Activated CD8-positive, alpha-beta T cell treated with anti-CD3 and anti-CD28 coated beads, Interleukin-2, amount 10 ng/mL, durations not matched to agents 7 days and 5 days (primary cell): ENCODE measurements at regions not wholly inside any gene's neighbourhood (a gene's known extent, or its start where the extent isn't known, plus 50 kb on each side); places are given as distances from the start of the nearest gene placed in this dataset.

Experiments
- ATAC-seq: fragments of 150-1000 bp; cut with Tn5 transposase; one replicate; pipeline ENCODE4 v1.10.0; 2021; ENCODE audit warnings: moderate library complexity
- CTCF ChIA-PET: fragments of 350-600 bp; sonication (Branson Sonifier 250); formaldehyde crosslinking; loops from one replicate; lab custom pipeline; 2021; ENCODE audit warnings: antibody characterized with exemption; lab: Charles Lee
- POLR2A ChIA-PET: fragments of 350-600 bp; sonication (Branson Sonifier 250); formaldehyde crosslinking; loops from one replicate; lab custom pipeline; 2021; ENCODE audit warnings: antibody characterized with exemption; lab: Charles Lee
- DNase-seq: peaks from one replicate; pipeline ENCODE4 v3.0.0-alpha.2; 2020
- H3K27ac Mint-ChIP-seq: one replicate; pipeline ENCODE4 v1.8.0; 2021; ENCODE audit warnings: mild to moderate bottlenecking, mixed read lengths
- H3K27me3 Mint-ChIP-seq: one replicate; pipeline ENCODE4 v1.8.0; 2021; ENCODE audit warnings: low read depth, mixed read lengths
- H3K36me3 Mint-ChIP-seq: one replicate; pipeline ENCODE4 v1.8.0; 2021; ENCODE audit warnings: low read depth, mixed read lengths
- H3K4me1 Mint-ChIP-seq: one replicate; pipeline ENCODE4 v1.8.0; 2021; ENCODE audit warnings: low read depth, mixed read lengths
- H3K4me3 Mint-ChIP-seq: one replicate; pipeline ENCODE4 v1.8.0; 2021; ENCODE audit warnings: mild to moderate bottlenecking, mixed read lengths
- H3K9me3 Mint-ChIP-seq: one replicate; pipeline ENCODE4 v1.8.0; 2022; ENCODE audit warnings: mixed read lengths; ENCODE audit not compliant: insufficient read depth

GRCh38 chr10:3704565-3705325 lies 80.3 kb downstream of the KLF6 start:
- peaks cover 12% of the 10 kb centered on the region for H3K4me1 Mint-ChIP-seq
- no peak for DNase-seq
- POLR2A ChIA-PET, result no interaction called here
- no peaks in the 10 kb centered on the region for H3K36me3 Mint-ChIP-seq
- CTCF ChIA-PET, result interaction anchor here (0.8 kb wide), 1 partner anchor 71 kb away, joined by 3 read pairs; no protein-coding TSS in a partner anchor
- H3K27ac Mint-ChIP-seq, result no peak overlapping the region
- no peak for ATAC-seq
- peaks cover 18% of the 10 kb centered on the region for H3K27me3 Mint-ChIP-seq
- H3K4me3 Mint-ChIP-seq, result no peak overlapping the region
- H3K9me3 Mint-ChIP-seq, result no peaks in the 10 kb centered on the region

GRCh38 chr10:3702569-3702968 lies 82.4 kb downstream of the KLF6 start:
- ATAC-seq, result no peak
- Mint-ChIP-seq H3K27me3 (peaks cover 20% of the 10 kb centered on the region), H3K27ac (no peak overlapping the region), H3K9me3 (no peaks in the 10 kb centered on the region), H3K36me3 (no peaks in the 10 kb centered on the region), H3K4me3 (no peak overlapping the region), H3K4me1 (peaks cover 14% of the 10 kb centered on the region)
- DNase-seq, result no peak
- ChIA-PET POLR2A (no interaction called here), CTCF (interaction anchor here (1.0 kb wide), 1 partner anchor 13 kb away, joined by 3 read pairs; no protein-coding TSS in a partner anchor)

- Mint-ChIP-seq H3K36me3 (no peaks in the 10 kb centered on the region), H3K9me3 (no peaks in the 10 kb centered on the region), H3K27ac (no peak overlapping the region), H3K4me3 (no peak overlapping the region), H3K27me3 (peaks cover 20% of the 10 kb centered on the region), H3K4me1 (peaks cover 14% of the 10 kb centered on the region)
- ATAC-seq, result no peak
- DNase-seq, result no peak
- CTCF ChIA-PET, result no interaction called here
- POLR2A ChIA-PET, result no interaction called here
Observed at GRCh38 chr10:3702056-3702546, 82.9 kb downstream of the KLF6 start.

GRCh38 chr10:3701491-3701890 lies 83.5 kb downstream of the KLF6 start:
- H3K27ac Mint-ChIP-seq, result no peak overlapping the region
- no peak overlapping the region for H3K4me3 Mint-ChIP-seq
- H3K4me1 Mint-ChIP-seq, result peaks cover 14% of the 10 kb centered on the region
- CTCF ChIA-PET, result no interaction called here
- peaks cover 16% of the 10 kb centered on the region for H3K27me3 Mint-ChIP-seq
- H3K9me3 Mint-ChIP-seq, result no peaks in the 10 kb centered on the region
- no peaks in the 10 kb centered on the region for H3K36me3 Mint-ChIP-seq
- DNase-seq, result no peak
- POLR2A ChIA-PET, result no interaction called here
- no peak for ATAC-seq

GRCh38 chr10:3700531-3701076 lies 84.4 kb downstream of the KLF6 start:
- H3K4me1 Mint-ChIP-seq, result peaks cover 14% of the 10 kb centered on the region
- ATAC-seq (no peak), DNase-seq (no peak)
- H3K27ac Mint-ChIP-seq, result no peak overlapping the region
- H3K4me3 Mint-ChIP-seq, result no peak overlapping the region
- no peaks in the 10 kb centered on the region for H3K36me3 Mint-ChIP-seq
- H3K27me3 Mint-ChIP-seq, result peaks cover 15% of the 10 kb centered on the region
- H3K9me3 Mint-ChIP-seq, result peaks cover 3% of the 10 kb centered on the region
- ChIA-PET CTCF (no interaction called here), POLR2A (interaction anchor here (0.6 kb wide), 1 partner anchor 357 kb away, joined by 3 read pairs; no protein-coding TSS in a partner anchor)

GRCh38 chr10:3699916-3700315 lies 85.1 kb downstream of the KLF6 start:
- H3K4me1 Mint-ChIP-seq, result peaks cover 14% of the 10 kb centered on the region
- POLR2A ChIA-PET, result interaction anchor here (0.6 to 0.8 kb wide), 2 partner anchors 85 to 345 kb away, joined by 4 to 5 read pairs; partner anchors contain the start of gene KLF6
- H3K4me3 Mint-ChIP-seq, result no peak overlapping the region
- ATAC-seq (no peak), DNase-seq (no peak)
- no peaks in the 10 kb centered on the region for H3K36me3 Mint-ChIP-seq
- H3K9me3 Mint-ChIP-seq, result peaks cover 3% of the 10 kb centered on the region
- H3K27me3 Mint-ChIP-seq, result peaks cover 15% of the 10 kb centered on the region
- CTCF ChIA-PET, result no interaction called here
- H3K27ac Mint-ChIP-seq, result no peak overlapping the region

- Mint-ChIP-seq H3K9me3 (peaks cover 3% of the 10 kb centered on the region), H3K27me3 (peaks cover 15% of the 10 kb centered on the region), H3K36me3 (no peaks in the 10 kb centered on the region), H3K4me1 (peaks cover 14% of the 10 kb centered on the region), H3K27ac (no peak overlapping the region), H3K4me3 (no peak overlapping the region)
- no peak for ATAC-seq
- CTCF ChIA-PET, result no interaction called here
- POLR2A ChIA-PET, result no interaction called here
- no peak for DNase-seq
Observed at GRCh38 chr10:3698312-3698711, 86.7 kb downstream of the KLF6 start.

GRCh38 chr10:3693698-3694080 lies 91.3 kb downstream of the KLF6 start:
- POLR2A ChIA-PET, result no interaction called here
- CTCF ChIA-PET, result no interaction called here
- Mint-ChIP-seq H3K27me3 (no peaks in the 10 kb centered on the region), H3K4me1 (no peaks in the 10 kb centered on the region), H3K27ac (no peak overlapping the region), H3K36me3 (no peaks in the 10 kb centered on the region), H3K4me3 (no peak overlapping the region), H3K9me3 (peaks cover 3% of the 10 kb centered on the region)
- DNase-seq (no peak), ATAC-seq (no peak)

- Mint-ChIP-seq H3K27ac (no peak overlapping the region), H3K4me3 (no peak overlapping the region), H3K36me3 (no peaks in the 10 kb centered on the region), H3K27me3 (no peaks in the 10 kb centered on the region), H3K4me1 (no peaks in the 10 kb centered on the region), H3K9me3 (peaks cover 3% of the 10 kb centered on the region)
- ChIA-PET CTCF (no interaction called here), POLR2A (no interaction called here)
- no peak for DNase-seq
- ATAC-seq, result no peak
Observed at GRCh38 chr10:3693022-3693697, 91.8 kb downstream of the KLF6 start.

GRCh38 chr10:3692387-3692999 lies 92.5 kb downstream of the KLF6 start:
- DNase-seq (no peak), ATAC-seq (no peak)
- Mint-ChIP-seq H3K27ac (no peak overlapping the region), H3K36me3 (no peaks in the 10 kb centered on the region), H3K27me3 (no peaks in the 10 kb centered on the region), H3K9me3 (peaks cover 3% of the 10 kb centered on the region), H3K4me3 (no peak overlapping the region), H3K4me1 (no peaks in the 10 kb centered on the region)
- ChIA-PET POLR2A (no interaction called here), CTCF (no interaction called here)

GRCh38 chr10:3691482-3691881 lies 93.5 kb downstream of the KLF6 start:
- no peaks in the 10 kb centered on the region for H3K27me3 Mint-ChIP-seq
- H3K4me3 Mint-ChIP-seq, result no peak overlapping the region
- DNase-seq, result no peak
- POLR2A ChIA-PET, result no interaction called here
- ATAC-seq, result no peak
- CTCF ChIA-PET, result no interaction called here
- no peaks in the 10 kb centered on the region for H3K36me3 Mint-ChIP-seq
- peaks cover 3% of the 10 kb centered on the region for H3K9me3 Mint-ChIP-seq
- H3K4me1 Mint-ChIP-seq, result no peaks in the 10 kb centered on the region
- H3K27ac Mint-ChIP-seq, result no peak overlapping the region
